Natural killer cell (primary cell): ENCODE measurements at regions not wholly inside any gene's neighbourhood (a gene's known extent, or its start where the extent isn't known, plus 50 kb on each side); places are given as distances from the start of the nearest gene placed in this dataset.

ENCODE experiments used
- ATAC-seq, 3 donors: fragments of 150-1000 bp in 2 of 3; fragments of 200-7000 bp in 1 of 3; cut with Tn5 transposase; 1 replicate in 1 of 3; 2 replicates in 2 of 3; pipeline ENCODE4 v1.10.0; 2021; ENCODE audit warnings: mild to moderate bottlenecking in 2 of 3, moderate library complexity in 2 of 3
- DNase-seq, 2 donors: peaks; one replicate each; pipeline versions ENCODE4 v3.0.0 to v3.0.0-alpha.2; 2013 to 2021; ENCODE audit warnings: mixed read lengths in 1 of 2
- H3K27ac ChIP-seq: one replicate; pipeline ENCODE4 v1.5.1; 2013; ENCODE audit warnings: mild to moderate bottlenecking, low read length
- H3K27me3 ChIP-seq: one replicate; pipeline ENCODE4 v1.6.1; 2013; ENCODE audit warnings: low read length; ENCODE audit not compliant: control insufficient read depth, insufficient read depth
- H3K36me3 ChIP-seq: one replicate; pipeline ENCODE4 v1.6.1; 2013; ENCODE audit warnings: low read length; ENCODE audit not compliant: control insufficient read depth, insufficient read depth
- H3K4me1 ChIP-seq: one replicate; pipeline ENCODE4 v1.6.1; 2013; ENCODE audit warnings: low read length; ENCODE audit not compliant: control insufficient read depth, insufficient read depth
- H3K4me3 ChIP-seq: one replicate; pipeline ENCODE4 v1.5.1; 2013; ENCODE audit warnings: low read length
- H3K9me3 ChIP-seq: one replicate; pipeline ENCODE4 v1.6.1; 2013; ENCODE audit warnings: low read length; ENCODE audit not compliant: control insufficient read depth, insufficient read depth
- H3K27ac Mint-ChIP-seq, 2 donors: one replicate each; pipeline ENCODE4 v1.8.0; 2022; ENCODE audit warnings: mild to moderate bottlenecking in 2 of 2, mixed read lengths in 2 of 2, moderate library complexity in 1 of 2
- H3K27me3 Mint-ChIP-seq, 2 donors: one replicate each; pipeline ENCODE4 v1.8.0; 2022; ENCODE audit warnings: low read depth in 2 of 2, mixed read lengths in 2 of 2
- H3K36me3 Mint-ChIP-seq: one replicate; pipeline ENCODE4 v1.8.0; 2022; ENCODE audit warnings: mixed read lengths
- H3K4me1 Mint-ChIP-seq, 2 donors: one replicate each; pipeline ENCODE4 v1.8.0; 2022; ENCODE audit warnings: mixed read lengths in 2 of 2
- H3K4me3 Mint-ChIP-seq: one replicate; pipeline ENCODE4 v1.8.0; 2022; ENCODE audit warnings: mild to moderate bottlenecking, moderate library complexity, mixed read lengths
- H3K9me3 Mint-ChIP-seq, 2 donors: one replicate each; pipeline ENCODE4 v1.8.0; 2022; ENCODE audit warnings: mixed read lengths in 2 of 2
- WGBS: methylation state at CpG from one replicate; pipeline ENCODE4 v1.1.7; 2013; ENCODE audit warnings: missing lambda C conversion rate; ENCODE audit not compliant: insufficient coverage; 5-methylcytosine and 5-hydroxymethylcytosine counted together
- intact Hi-C: fragments of 100-400 bp; cut with micrococcal nuclease; formaldehyde crosslinking; loops from one replicate; pipeline ENCODE4 v1.14.2; 2022
- TF ChIP-seq, protein P1 (sequence below): fragments of 200-600 bp; IDR thresholded peaks from one replicate; pipeline ENCODE4 v1.8.0; 2022; ENCODE audit warnings: antibody characterized with exemption

DNA sequence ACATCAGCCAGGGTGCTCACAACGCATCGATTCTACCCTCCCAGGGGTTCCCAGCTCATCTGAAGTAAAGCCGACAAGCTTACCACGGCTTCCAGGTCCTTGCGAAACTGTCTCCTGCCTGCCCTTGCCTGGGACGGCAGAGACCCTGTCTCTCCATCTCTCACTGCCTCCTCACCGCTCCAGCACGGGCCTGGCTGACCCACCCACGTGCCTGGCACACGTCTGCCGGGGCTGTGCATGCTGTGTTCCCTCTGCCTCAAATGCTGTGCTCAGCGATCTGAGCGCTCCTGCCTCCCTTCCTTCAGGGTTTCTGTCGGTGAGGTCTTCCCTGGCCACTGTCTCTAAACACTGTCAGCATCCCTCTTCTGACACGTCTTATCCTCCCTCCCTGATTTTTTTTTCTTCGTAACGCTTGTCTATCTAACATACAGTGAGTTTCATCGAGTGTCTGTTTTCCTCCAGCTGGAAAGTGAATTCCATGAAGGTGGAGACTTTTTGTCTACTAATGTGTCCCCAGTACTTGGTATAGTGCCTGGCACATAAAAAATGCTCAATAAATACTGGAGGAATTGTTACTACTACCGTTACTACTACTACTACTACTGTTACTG is 208.4 kb downstream of the IRF8 start:
- no peak for DNase-seq
- peaks cover 0 to 2% of the 10 kb centered on the region in 2 donors for H3K27me3 Mint-ChIP-seq
- no peaks in the 10 kb centered on the region for H3K4me1 Mint-ChIP-seq
- H3K4me1 ChIP-seq, result no peaks in the 10 kb centered on the region
- no peaks in the 10 kb centered on the region for H3K36me3 ChIP-seq
- no peak overlapping the region for H3K27ac ChIP-seq
- no peak overlapping the region for H3K4me3 Mint-ChIP-seq
- H3K27me3 ChIP-seq, result no peaks in the 10 kb centered on the region
- intact Hi-C loops, result no loop called here
- H3K9me3 ChIP-seq, result no peaks in the 10 kb centered on the region
- no peaks in the 10 kb centered on the region for H3K36me3 Mint-ChIP-seq
- no peak overlapping the region for H3K27ac Mint-ChIP-seq
- 85% methylated on average over 19 of the region's 19 CpGs for WGBS
- TF ChIP-seq, protein P1, sequence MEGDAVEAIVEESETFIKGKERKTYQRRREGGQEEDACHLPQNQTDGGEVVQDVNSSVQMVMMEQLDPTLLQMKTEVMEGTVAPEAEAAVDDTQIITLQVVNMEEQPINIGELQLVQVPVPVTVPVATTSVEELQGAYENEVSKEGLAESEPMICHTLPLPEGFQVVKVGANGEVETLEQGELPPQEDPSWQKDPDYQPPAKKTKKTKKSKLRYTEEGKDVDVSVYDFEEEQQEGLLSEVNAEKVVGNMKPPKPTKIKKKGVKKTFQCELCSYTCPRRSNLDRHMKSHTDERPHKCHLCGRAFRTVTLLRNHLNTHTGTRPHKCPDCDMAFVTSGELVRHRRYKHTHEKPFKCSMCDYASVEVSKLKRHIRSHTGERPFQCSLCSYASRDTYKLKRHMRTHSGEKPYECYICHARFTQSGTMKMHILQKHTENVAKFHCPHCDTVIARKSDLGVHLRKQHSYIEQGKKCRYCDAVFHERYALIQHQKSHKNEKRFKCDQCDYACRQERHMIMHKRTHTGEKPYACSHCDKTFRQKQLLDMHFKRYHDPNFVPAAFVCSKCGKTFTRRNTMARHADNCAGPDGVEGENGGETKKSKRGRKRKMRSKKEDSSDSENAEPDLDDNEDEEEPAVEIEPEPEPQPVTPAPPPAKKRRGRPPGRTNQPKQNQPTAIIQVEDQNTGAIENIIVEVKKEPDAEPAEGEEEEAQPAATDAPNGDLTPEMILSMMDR, result no peak
- H3K9me3 Mint-ChIP-seq, result no peaks in the 10 kb centered on the region
- no peak overlapping the region for H3K4me3 ChIP-seq
- ATAC-seq, result no peak

DNA sequence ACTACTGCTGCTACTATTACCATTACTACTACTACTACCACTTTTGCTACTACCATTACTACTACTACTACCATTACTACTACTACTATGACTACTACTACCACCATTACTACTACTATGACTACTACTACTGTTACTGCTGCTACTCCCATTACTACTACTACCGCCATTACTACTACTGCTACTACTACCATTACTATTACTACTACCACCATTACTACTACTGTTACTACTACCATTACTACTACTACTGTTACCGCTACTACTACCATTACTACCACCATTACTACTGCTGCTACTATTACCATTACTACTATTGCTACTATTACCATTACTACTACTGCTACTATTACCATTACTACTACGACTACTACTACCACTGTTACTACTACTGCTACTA is 209.1 kb downstream of the IRF8 start:
- Mint-ChIP-seq H3K27ac (no peak overlapping the region), H3K9me3 (no peaks in the 10 kb centered on the region), H3K4me3 (no peak overlapping the region), H3K36me3 (no peaks in the 10 kb centered on the region), H3K4me1 (no peaks in the 10 kb centered on the region), H3K27me3 (peaks cover 0 to 2% of the 10 kb centered on the region in 2 donors)
- H3K27ac ChIP-seq, result no peak overlapping the region
- H3K9me3 ChIP-seq, result no peaks in the 10 kb centered on the region
- no peak for ATAC-seq
- TF ChIP-seq, protein P1, result no peak
- intact Hi-C loops, result no loop called here
- no peaks in the 10 kb centered on the region for H3K4me1 ChIP-seq
- no peaks in the 10 kb centered on the region for H3K36me3 ChIP-seq
- DNase-seq, result no peak
- H3K4me3 ChIP-seq, result no peak overlapping the region
- H3K27me3 ChIP-seq, result no peaks in the 10 kb centered on the region
- WGBS, result 97% methylated on average over 3 of the region's 3 CpGs

DNA sequence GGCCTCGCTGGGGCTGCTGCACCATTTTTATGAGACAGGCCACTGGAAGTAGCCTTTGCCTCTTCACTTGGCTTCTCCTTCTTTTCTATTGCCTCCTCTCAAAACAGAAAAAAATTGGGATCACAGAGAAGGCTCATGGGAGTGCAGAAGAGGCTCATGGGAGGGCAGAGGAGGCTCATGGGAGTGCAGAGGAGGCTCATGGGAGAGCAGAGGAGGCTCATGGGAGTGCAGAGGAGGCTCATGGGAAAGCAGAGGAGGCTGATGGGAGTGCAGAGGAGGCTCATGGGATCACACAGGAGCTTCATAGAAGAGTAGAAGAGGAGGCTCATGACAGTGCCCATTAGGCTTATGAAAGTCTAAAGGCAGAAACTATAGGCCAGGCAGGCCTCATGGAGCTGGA is 211.2 kb downstream of the IRF8 start:
- Histone ChIP-seq H3K9me3 (no peaks in the 10 kb centered on the region), H3K4me3 (no peak overlapping the region), H3K27me3 (no peaks in the 10 kb centered on the region), H3K4me1 (no peaks in the 10 kb centered on the region), H3K36me3 (no peaks in the 10 kb centered on the region), H3K27ac (no peak overlapping the region)
- DNase-seq, result no peak
- WGBS, result 100% methylated on average over 1 of the region's 1 CpG
- ATAC-seq, result no peak
- Mint-ChIP-seq H3K4me3 (no peak overlapping the region), H3K27me3 (peaks cover 0 to 2% of the 10 kb centered on the region in 2 donors), H3K4me1 (no peaks in the 10 kb centered on the region), H3K36me3 (no peaks in the 10 kb centered on the region), H3K9me3 (no peaks in the 10 kb centered on the region), H3K27ac (no peak overlapping the region)
- TF ChIP-seq, protein P1, result no peak
- intact Hi-C loops, result no loop called here

DNA sequence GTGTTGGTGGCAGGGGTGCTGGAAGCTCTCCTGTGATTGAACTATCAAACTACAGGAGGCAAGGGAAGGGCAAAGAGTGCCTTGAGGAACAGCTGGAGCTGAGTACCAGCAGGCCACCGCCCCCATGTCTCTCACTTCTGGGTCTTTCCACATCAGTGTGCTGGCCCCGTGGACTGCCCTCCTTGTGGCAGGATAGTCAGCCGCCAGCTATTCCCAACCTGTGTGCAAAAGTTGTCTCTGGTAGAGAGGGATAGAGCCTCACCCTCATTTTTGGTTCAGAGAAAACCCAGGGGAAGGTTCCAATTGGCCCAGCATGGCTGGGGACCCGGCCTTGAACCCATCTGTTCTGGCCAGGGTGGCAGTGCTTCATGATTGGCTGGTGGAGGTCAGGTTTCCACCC is 211.8 kb downstream of the IRF8 start:
- ATAC-seq, result no peak
- H3K9me3 ChIP-seq, result no peaks in the 10 kb centered on the region
- Mint-ChIP-seq H3K4me1 (no peaks in the 10 kb centered on the region), H3K27ac (no peak overlapping the region), H3K27me3 (peaks cover 0 to 2% of the 10 kb centered on the region in 2 donors), H3K4me3 (no peak overlapping the region), H3K9me3 (no peaks in the 10 kb centered on the region), H3K36me3 (no peaks in the 10 kb centered on the region)
- WGBS, result 89% methylated on average over 4 of the region's 4 CpGs
- TF ChIP-seq, protein P1, result no peak
- H3K4me1 ChIP-seq, result no peaks in the 10 kb centered on the region
- intact Hi-C loops, result no loop called here
- H3K27me3 ChIP-seq, result no peaks in the 10 kb centered on the region
- no peak overlapping the region for H3K27ac ChIP-seq
- no peak overlapping the region for H3K4me3 ChIP-seq
- H3K36me3 ChIP-seq, result no peaks in the 10 kb centered on the region
- DNase-seq, result no peak
